Prostate gland (tissue), 2 donors: ENCODE measurements at regions not wholly inside any gene's neighbourhood (a gene's known extent, or its start where the extent isn't known, plus 50 kb on each side); places are given as distances from the start of the nearest gene placed in this dataset.

Experiments
- CTCF ChIP-seq, 4 experiments: fragments of 200-600 bp in 2 of 4; fragments of 450-650 bp in 2 of 4; sonication (generic) in 2 of 4; IDR thresholded peaks; 1 replicate in 3 of 4; 2 replicates in 1 of 4; pipeline ENCODE4 v1.5.1; 2016 to 2019; ENCODE audit warnings: antibody characterized with exemption in 4 of 4, mild to moderate bottlenecking in 2 of 4, moderate library complexity in 2 of 4
- POLR2AphosphoS5 ChIP-seq: sonication (generic); formaldehyde crosslinking; IDR thresholded peaks from one replicate; pipeline ENCODE4 v1.6.1; 2017; ENCODE audit warnings: antibody characterized with exemption

DNA sequence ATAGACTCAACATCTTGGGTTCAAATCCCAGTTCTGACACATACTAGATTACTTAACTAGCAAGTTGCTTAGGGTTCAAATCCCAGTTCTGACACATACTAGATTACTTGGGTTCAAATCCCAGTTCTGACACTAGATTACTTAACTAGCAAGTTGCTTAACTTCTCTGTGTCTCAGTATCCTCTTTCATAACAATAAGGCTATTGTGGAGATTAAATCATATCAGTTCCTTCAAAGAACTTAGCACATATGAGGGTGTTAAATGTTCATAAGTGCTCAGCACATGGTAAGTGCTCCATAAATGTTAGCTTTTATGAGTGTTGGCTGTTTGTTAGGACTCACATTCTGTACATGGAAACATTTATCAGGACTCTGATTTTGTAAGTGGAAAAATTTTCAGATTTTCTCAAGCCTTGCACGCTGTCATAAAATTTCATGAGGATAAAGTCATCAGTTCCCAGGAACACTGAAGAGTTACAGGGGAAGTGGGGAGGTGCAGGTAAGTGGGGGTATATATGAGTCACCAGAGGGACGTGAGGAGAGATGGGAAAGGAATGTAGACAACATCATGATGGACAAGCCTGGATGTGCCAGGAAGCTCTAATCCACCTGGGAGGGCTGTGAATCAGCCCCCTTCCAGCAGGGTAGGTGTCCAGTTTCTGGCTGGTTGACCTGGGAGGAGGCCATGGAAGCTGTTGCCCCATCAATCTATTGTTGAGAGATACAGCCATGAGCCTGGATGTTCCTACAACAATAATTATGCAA is 532.2 kb upstream of the WWC1 start:
- no peak for TF ChIP-seq CTCF (IDR thresholded peaks at IDR 0.05)
- TF ChIP-seq POLR2AphosphoS5, result no peak
